HG02588 (cell line): ENCODE measurements at regions not wholly inside any gene's neighbourhood (a gene's known extent, or its start where the extent isn't known, plus 50 kb on each side); places are given as distances from the start of the nearest gene placed in this dataset.
"Not testable (repeated sequence)": the region's sequence is repeated elsewhere in the genome, so short reads cannot be mapped to it uniquely, and the experiment has no call there.

ENCODE experiments used
- ATAC-seq: cut with Tn5 transposase; IDR thresholded peaks from one replicate; pipeline ENCODE4 v1.9.1; 2021; ENCODE audit warnings: mild to moderate bottlenecking, moderate library complexity; ENCODE audit not compliant: unreplicated experiment

DNA sequence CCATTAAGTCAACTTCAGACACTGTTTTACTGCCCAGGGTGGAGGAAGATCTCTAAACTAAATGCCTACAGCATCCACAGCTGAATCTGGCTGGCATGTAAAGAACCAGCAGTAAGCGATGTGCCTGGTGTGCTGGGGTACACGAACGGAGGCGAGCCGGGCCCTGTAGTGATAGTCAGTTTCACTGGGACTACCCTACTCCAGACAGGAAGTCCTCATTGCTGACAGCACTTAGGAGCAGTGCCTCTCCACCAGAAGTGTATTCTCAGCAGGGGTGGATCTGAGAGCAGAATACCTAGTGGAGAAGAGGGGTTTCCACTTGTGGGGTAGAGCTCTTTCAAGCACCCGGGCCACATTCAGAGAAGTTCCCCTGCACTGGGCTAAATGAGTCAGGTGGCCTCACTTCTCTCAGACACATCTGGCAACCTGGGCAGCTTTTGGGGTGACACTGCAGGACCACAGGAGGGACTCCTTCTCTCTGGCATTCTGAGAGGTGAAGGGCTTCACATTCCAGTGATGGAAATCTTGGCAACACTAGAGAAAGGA lies 290.3 kb upstream of the PLGLB1 start:
- not testable (repeated sequence) for ATAC-seq

GRCh38 chr2:87314622-87315021 lies 293.0 kb upstream of the PLGLB1 start:
- ATAC-seq, result not testable (repeated sequence)

DNA sequence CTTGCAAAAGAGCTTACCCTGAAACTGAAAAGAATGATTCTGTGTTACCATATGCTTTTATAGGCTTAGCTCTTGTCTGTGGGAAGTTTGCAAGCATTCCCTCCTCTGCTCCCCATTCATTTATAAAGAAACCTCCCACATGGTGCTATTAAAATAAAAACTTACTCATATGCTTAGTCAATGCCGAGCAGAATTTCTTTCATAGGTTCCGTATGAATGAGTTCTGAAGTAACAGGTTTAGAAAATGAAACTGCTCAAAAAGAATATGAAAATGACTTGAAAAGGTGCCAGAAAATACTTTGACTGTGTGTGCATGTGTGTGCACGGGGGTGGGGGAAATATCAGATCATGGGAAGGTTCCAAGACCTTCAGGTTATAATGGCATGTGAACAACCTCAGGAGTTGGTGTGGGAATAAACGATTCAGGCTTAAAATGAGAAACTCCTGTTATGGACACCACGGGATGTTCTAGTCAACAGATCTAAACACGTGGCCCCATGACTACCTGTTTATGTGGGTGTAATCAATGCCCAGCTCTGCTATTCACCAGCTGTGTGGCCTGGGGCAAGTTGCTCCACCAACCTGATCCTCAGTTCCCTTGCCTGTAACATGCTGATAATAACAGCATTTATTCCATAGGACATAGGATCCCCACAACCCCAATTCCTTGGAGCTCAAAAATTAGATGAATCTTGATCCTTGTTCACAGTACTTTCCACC lies 293.7 kb upstream of the PLGLB1 start:
- peak; percentile 73 for ATAC-seq

- ATAC-seq, result not testable (repeated sequence)
These were observed 295.5 kb upstream of the PLGLB1 start for GRCh38 chr2:87317193-87317592.

DNA sequence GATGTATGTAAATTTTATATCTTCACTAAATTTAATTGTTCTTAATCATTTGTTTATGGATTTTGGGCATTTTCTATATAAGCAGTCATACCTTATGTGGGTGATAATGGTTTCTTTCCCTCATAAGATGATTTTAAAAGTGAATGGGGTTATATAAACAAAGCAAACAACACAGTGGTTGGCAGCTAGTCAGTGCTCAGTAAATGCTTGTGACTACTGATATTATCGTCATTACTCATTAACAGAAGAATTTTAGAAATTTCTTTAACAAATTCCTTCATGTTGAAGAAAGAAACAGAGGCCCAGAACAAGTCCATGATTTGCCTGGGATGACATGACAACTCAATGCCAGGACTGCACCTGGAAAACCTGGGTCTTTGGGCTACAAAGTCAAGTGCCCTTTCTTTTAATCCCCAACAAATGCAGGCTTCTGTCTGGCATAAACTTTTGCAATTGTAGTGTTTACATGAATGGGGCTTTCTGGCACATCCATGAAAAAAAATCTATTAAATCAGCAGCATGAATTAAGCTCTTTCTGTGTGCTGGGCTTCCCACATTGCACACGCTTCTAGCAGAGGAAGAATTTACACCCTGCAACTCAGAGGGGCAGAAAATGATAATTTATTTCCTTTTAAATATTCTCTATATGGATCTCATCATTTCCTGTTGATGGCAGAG lies 297.3 kb upstream of the PLGLB1 start:
- ATAC-seq, result not testable (repeated sequence)

DNA sequence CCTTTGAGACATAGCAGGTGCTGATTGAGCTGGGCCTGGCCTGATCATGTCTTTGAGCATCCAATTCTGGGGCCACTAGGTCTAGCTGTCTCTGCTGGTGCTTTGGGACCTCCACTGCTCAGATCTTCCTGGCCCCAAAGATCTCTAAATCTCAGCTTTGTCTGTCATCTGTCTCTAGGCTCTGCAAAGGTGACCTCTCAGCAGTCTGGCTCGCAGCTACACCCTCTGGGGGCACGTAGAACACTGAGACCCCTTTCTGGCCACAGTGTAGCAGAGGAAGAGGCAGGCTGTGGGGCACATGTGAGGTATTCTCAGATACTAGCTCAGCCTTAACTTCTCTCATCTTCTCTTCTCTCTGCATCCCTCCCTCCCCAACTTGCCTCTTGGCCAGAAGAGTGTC lies 298.1 kb upstream of the PLGLB1 start:
- not testable (repeated sequence) for ATAC-seq

DNA sequence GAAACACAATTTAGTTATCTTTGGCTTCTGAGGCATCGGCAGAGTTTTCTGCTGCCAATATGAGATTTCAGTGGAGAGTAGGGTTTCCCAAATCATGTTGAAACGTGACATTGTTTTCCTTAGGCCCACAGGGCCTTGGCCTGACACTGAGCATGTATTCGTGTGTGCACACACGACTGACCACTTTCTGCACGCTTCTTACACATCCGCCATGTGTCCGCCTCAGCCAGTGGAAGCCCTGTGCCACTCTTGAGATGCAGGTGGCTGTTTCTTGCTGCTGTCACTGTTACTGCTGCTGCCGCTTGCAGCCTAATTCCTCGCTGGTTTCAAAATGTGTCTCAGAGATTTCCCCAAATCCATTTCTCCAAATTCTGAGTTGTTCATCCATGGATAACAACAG lies 299.6 kb upstream of the PLGLB1 start:
- ATAC-seq, result not testable (repeated sequence)

DNA sequence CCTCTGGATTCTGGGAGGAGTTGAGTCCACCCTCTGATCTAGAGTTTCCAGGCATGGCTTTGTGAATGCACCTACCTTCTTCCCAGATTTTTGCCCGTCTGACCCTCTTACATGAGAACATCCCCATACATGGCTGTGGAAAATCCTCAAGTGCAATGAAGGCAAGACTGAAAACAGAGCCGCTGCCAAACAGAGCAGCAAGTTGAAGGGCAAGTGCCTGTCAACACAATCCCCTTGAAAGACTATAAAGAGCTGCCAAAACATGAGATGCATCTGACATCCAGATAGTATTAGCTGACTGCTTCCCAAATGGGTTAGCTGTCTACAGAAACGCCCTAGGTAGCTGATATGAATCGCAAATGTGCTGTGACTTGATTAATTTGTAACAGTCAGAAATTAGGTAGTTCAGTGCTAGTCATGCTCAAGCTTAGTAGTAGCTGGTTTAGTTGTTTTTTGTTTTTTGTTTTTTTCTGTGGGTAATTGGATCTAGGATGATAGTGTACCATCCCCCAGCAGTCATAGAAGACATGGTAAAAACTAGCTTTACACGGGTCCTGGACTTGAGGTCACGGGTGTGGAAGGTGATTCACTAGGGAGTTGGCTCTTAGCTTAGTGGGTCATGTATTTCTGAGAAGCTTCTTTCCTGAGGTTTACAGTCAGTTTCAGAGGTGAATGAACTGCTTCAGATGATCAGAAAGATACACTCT lies 302.8 kb upstream of the PLGLB1 start:
- not testable (repeated sequence) for ATAC-seq

GRCh38 chr2:87325042-87325910 lies 303.6 kb upstream of the PLGLB1 start:
- not testable (repeated sequence) for ATAC-seq

GRCh38 chr2:87325911-87326294 lies 304.3 kb upstream of the PLGLB1 start:
- ATAC-seq, result not testable (repeated sequence)

DNA sequence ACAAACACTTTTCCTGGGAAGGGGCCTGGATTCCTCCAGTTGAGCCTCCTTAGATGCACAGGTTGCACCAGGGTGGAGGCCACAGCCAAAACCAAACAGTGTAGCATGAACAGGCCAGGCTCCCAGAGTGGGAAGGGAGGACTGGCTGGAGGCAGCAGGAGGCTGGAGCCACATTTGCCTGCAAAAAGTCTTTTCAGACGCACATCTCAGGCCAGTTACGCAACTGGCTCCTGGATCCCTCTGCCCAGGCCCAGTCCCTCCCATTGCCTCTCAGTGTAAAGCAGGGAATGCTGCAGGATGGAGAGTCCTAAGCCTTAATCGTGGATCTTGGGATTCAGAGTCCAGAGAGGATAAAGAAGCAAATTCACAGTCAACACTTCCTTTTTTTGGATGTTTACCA lies 305.1 kb upstream of the PLGLB1 start:
- ATAC-seq, result not testable (repeated sequence)

DNA sequence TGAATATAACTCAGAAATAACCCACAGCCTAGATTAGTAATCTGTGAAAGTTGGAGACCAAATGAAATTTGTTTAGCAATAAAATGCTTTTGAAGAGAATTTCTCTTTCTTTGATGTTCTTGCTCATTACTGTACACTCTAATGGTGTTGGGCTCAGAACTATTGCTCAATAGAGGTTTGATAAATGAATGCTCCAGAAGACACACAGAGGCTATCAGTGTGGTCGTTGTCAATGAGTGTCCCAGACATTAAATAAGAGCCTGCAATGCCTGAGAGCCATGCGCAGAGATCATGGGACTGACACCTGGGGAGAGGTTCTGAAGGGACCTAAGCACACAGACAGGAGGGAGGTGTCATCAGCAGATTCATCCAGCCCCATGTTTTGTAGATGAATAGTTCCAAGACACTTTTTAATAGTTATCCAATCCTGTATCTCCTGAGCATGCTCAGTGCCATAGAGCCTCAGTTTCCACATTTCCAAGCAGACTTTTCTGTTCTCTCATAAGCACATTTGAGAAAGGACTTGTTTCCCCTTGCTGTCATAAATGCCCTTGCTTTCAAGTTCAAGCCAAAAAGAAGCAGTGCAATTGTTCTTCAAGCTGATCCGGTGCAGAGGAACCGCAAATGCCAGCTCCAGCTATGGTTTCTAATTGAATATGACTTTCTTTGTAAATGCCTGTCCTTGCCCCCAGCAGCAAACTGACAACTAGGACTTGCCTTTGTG lies 306.2 kb upstream of the PLGLB1 start:
- not testable (repeated sequence) for ATAC-seq

- ATAC-seq, result not testable (repeated sequence)
These were observed 307.9 kb upstream of the PLGLB1 start for GRCh38 chr2:87329529-87329928.

DNA sequence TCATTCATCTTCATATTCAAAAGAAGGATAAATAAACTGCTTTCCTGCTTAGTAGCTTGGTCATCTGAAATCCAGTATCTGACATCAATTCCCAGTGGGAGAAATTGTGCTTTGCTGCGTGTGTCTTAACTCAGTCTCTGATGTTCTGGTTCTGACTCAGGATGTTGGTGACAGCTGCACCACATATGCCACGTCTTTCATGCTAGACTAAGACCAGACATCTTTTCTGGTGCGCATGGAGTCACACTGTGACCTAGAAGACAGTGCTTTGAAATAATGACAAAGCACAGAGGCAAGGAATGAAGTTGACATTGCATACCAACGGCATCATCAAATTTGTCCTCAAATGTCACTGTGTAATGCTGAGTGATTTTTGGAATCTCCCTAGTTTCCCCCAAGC lies 308.8 kb upstream of the PLGLB1 start:
- ATAC-seq, result not testable (repeated sequence)

GRCh38 chr2:87331940-87332583 lies 310.4 kb upstream of the PLGLB1 start:
- not testable (repeated sequence) for ATAC-seq

GRCh38 chr2:87334888-87335287 lies 313.2 kb upstream of the PLGLB1 start:
- not testable (repeated sequence) for ATAC-seq

DNA sequence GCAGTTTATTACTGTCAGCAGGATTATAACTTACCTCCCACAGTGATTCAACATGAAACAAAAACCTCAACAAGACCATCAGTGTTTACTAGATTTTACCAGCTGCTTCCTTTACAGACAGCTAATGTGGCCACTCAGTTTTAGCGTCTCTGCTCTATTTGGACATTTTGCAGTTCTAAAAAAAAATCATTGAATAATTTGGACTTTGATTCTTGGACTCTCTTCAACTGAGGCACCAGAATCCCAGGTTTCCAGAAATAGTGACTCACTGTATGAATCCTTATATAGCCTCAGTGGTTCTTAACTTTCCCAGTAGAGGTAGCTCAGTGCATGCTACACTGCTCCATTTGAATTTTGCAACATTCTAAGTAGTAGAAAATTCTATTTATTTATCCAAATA lies 317.4 kb upstream of the PLGLB1 start:
- ATAC-seq, result not testable (repeated sequence)

DNA sequence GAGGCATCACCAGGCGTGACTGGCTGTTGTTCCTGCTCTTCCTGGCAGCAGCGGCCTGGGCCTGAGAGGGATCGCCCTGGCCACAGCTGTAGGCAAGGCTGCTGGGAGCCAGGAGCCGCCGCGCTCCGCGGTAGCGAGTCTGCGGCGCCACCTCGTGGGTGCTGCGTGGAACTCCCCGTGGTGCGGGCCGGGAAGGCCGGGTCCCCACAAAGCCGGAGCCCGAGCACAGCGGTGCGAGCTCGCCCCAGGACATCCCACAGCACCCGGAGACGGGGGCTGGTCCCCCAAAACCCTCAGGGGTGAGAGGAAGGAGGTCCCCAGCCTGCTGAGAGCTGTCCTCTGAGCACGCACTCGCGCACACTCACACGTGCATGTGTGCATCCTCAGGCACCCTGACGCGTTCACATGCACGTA lies 320.0 kb upstream of the PLGLB1 start:
- not testable (repeated sequence) for ATAC-seq

- ATAC-seq, result not testable (repeated sequence)
These were observed 320.5 kb upstream of the PLGLB1 start for GRCh38 chr2:87342175-87342574.
